Panc1 (cell line): ENCODE measurements at regions not wholly inside any gene's neighbourhood (a gene's known extent, or its start where the extent isn't known, plus 50 kb on each side); places are given as distances from the start of the nearest gene placed in this dataset.

Source experiments
- POLR2AphosphoS5 ChIP-seq: IDR thresholded peaks from 2 replicates; pipeline ENCODE4 v1.6.1; 2012; ENCODE audit warnings: mild to moderate bottlenecking, low read depth, low read length, moderate library complexity
- TF ChIP-seq, protein P1 (sequence below): fragments of 450-650 bp; IDR thresholded peaks from 2 replicates; pipeline ENCODE4 v1.5.1; 2017; ENCODE audit warnings: mild to moderate bottlenecking
- TF ChIP-seq, protein P2 (sequence below), 2 experiments: IDR thresholded peaks; 2 replicates each; pipeline ENCODE4 v1.6.1; 2011 to 2012; ENCODE audit warnings: low read depth in 2 of 2, control low read depth in 1 of 2, low read length in 1 of 2, mild to moderate bottlenecking in 1 of 2, moderate library complexity in 1 of 2; ENCODE audit not compliant: insufficient read depth in 1 of 2

DNA sequence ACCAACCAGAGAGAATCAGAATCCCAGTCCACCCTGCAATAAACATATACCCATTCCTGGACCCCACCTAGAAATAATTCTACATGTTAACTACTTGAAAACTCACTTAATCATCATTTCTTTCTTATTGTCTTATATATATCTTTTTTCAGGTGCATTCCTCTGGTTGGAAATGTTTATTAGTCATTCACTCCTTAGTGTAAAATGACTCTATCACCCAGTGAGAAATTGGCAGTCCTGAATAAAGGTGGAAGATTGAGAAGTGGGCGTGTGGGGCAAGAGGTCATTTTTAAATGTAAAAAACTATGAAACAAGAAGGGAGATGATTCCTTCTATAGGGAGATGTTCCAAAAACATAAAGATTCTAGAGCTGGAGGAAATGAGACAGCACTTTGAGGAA, 101.2 kb upstream of the MBNL2 start:
- TF ChIP-seq, protein P1, sequence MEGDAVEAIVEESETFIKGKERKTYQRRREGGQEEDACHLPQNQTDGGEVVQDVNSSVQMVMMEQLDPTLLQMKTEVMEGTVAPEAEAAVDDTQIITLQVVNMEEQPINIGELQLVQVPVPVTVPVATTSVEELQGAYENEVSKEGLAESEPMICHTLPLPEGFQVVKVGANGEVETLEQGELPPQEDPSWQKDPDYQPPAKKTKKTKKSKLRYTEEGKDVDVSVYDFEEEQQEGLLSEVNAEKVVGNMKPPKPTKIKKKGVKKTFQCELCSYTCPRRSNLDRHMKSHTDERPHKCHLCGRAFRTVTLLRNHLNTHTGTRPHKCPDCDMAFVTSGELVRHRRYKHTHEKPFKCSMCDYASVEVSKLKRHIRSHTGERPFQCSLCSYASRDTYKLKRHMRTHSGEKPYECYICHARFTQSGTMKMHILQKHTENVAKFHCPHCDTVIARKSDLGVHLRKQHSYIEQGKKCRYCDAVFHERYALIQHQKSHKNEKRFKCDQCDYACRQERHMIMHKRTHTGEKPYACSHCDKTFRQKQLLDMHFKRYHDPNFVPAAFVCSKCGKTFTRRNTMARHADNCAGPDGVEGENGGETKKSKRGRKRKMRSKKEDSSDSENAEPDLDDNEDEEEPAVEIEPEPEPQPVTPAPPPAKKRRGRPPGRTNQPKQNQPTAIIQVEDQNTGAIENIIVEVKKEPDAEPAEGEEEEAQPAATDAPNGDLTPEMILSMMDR, result no peak
- TF ChIP-seq POLR2AphosphoS5, result no peak
- TF ChIP-seq, protein P2, sequence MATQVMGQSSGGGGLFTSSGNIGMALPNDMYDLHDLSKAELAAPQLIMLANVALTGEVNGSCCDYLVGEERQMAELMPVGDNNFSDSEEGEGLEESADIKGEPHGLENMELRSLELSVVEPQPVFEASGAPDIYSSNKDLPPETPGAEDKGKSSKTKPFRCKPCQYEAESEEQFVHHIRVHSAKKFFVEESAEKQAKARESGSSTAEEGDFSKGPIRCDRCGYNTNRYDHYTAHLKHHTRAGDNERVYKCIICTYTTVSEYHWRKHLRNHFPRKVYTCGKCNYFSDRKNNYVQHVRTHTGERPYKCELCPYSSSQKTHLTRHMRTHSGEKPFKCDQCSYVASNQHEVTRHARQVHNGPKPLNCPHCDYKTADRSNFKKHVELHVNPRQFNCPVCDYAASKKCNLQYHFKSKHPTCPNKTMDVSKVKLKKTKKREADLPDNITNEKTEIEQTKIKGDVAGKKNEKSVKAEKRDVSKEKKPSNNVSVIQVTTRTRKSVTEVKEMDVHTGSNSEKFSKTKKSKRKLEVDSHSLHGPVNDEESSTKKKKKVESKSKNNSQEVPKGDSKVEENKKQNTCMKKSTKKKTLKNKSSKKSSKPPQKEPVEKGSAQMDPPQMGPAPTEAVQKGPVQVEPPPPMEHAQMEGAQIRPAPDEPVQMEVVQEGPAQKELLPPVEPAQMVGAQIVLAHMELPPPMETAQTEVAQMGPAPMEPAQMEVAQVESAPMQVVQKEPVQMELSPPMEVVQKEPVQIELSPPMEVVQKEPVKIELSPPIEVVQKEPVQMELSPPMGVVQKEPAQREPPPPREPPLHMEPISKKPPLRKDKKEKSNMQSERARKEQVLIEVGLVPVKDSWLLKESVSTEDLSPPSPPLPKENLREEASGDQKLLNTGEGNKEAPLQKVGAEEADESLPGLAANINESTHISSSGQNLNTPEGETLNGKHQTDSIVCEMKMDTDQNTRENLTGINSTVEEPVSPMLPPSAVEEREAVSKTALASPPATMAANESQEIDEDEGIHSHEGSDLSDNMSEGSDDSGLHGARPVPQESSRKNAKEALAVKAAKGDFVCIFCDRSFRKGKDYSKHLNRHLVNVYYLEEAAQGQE (IDR thresholded peaks at IDR 0.05; ENCODE audit: insufficient read depth in 1 of 2, low read depth in 2 of 2, low read length in 1 of 2), result no peak
